ENCODE measurements at regions not wholly inside any gene's neighbourhood (a gene's known extent, or its start where the extent isn't known, plus 50 kb on each side); places are given as distances from the start of the nearest gene placed in this dataset.

- no peak overlapping the region for H3K4me3 Mint-ChIP-seq (ENCODE audit: unreplicated experiment)
- peaks cover 1% of the 10 kb centered on the region for H3K4me1 Mint-ChIP-seq (ENCODE audit: low read depth, unreplicated experiment)
- no peaks in the 10 kb centered on the region for H3K9me3 Mint-ChIP-seq (ENCODE audit: unreplicated experiment)
- H3K36me3 Mint-ChIP-seq (ENCODE audit: unreplicated experiment) = no peaks in the 10 kb centered on the region
- no peak for DNase-seq
- no peak for TF ChIP-seq CTCF (IDR thresholded peaks at IDR 0.05; ENCODE audit: partially characterized antibody, unreplicated experiment)
- no peaks in the 10 kb centered on the region for H3K27me3 Mint-ChIP-seq (ENCODE audit: unreplicated experiment)
- no peak overlapping the region for H3K27ac Mint-ChIP-seq (ENCODE audit: unreplicated experiment)
These were observed 185.2 kb upstream of the DGKB start for GRCh38 chr7:15087771-15088170.

DNA sequence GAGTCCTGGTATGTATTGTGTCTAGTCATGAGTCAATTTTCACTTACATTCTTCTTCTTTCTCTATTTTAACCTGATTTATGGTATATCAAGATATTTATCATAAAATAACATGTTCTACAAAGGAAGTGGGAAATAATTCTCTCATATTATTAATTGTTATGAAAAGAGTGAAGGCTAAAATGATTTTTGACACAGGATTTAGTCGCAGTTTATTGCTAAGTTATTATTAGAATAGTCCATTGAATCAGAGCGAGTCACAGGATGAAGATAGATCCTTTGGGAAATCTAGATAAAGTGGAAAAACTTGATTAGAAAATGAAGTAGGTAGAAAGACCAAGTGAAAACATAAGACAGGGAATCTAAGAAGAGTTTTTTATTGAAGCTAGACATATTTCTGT is 184.3 kb upstream of the DGKB start:
- no peak overlapping the region for H3K4me3 Mint-ChIP-seq (ENCODE audit: unreplicated experiment)
- no peaks in the 10 kb centered on the region for H3K36me3 Mint-ChIP-seq (ENCODE audit: unreplicated experiment)
- DNase-seq = no peak
- TF ChIP-seq CTCF (IDR thresholded peaks at IDR 0.05; ENCODE audit: partially characterized antibody, unreplicated experiment) = no peak
- H3K27me3 Mint-ChIP-seq (ENCODE audit: unreplicated experiment) = no peaks in the 10 kb centered on the region
- H3K4me1 Mint-ChIP-seq (ENCODE audit: low read depth, unreplicated experiment) = peaks cover 1% of the 10 kb centered on the region
- no peaks in the 10 kb centered on the region for H3K9me3 Mint-ChIP-seq (ENCODE audit: unreplicated experiment)
- no peak overlapping the region for H3K27ac Mint-ChIP-seq (ENCODE audit: unreplicated experiment)

DNA sequence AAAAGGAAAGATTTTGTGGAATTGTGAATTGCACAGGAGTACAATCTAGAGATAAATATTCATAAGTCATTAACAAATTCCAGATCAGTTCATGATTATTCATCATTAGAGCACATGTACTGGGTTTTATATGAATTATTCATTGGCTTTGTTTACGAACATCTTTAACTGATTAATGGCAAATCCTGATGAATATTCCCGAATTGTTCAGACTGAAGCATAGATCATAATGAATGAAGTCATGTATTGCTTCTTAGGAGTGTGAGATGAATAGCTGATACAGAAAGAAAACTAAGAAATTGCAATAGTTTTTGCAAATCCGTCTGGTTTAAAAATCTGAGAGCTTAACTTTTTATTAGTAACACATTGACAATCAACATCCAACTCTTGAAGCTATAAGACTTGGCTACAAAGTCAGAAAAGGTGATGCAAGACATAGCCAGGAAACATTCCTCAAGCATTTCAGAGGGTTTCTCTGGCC is 183.6 kb upstream of the DGKB start:
- H3K27ac Mint-ChIP-seq (ENCODE audit: unreplicated experiment) = no peak overlapping the region
- H3K27me3 Mint-ChIP-seq (ENCODE audit: unreplicated experiment) = no peaks in the 10 kb centered on the region
- peaks cover 1% of the 10 kb centered on the region for H3K4me1 Mint-ChIP-seq (ENCODE audit: low read depth, unreplicated experiment)
- no peak for DNase-seq
- no peaks in the 10 kb centered on the region for H3K36me3 Mint-ChIP-seq (ENCODE audit: unreplicated experiment)
- no peak overlapping the region for H3K4me3 Mint-ChIP-seq (ENCODE audit: unreplicated experiment)
- H3K9me3 Mint-ChIP-seq (ENCODE audit: unreplicated experiment) = no peaks in the 10 kb centered on the region
- TF ChIP-seq CTCF (IDR thresholded peaks at IDR 0.05; ENCODE audit: partially characterized antibody, unreplicated experiment) = no peak

DNA sequence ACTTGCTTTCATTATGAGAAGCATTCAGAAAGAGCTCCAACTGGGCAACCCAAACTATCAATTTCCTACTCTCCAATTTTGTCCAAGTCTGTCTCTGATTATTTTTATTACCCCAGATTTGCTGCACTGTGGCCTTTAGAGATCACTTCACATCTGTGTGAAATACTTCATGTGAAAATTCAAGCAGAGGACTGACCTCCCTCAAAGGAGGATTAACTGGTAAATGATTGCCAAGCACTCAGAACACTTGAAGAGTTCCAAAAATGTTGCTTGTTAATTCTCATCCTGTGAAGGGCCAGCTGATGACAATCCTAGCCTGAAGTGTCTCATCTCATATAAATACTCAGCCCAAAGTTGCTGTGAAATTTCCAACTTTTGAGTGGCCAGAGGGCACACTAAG is 182.8 kb upstream of the DGKB start:
- H3K27me3 Mint-ChIP-seq (ENCODE audit: unreplicated experiment) = no peaks in the 10 kb centered on the region
- no peak overlapping the region for H3K4me3 Mint-ChIP-seq (ENCODE audit: unreplicated experiment)
- peaks cover 1% of the 10 kb centered on the region for H3K4me1 Mint-ChIP-seq (ENCODE audit: low read depth, unreplicated experiment)
- no peaks in the 10 kb centered on the region for H3K9me3 Mint-ChIP-seq (ENCODE audit: unreplicated experiment)
- no peak for DNase-seq
- H3K36me3 Mint-ChIP-seq (ENCODE audit: unreplicated experiment) = no peaks in the 10 kb centered on the region
- no peak for TF ChIP-seq CTCF (IDR thresholded peaks at IDR 0.05; ENCODE audit: partially characterized antibody, unreplicated experiment)
- H3K27ac Mint-ChIP-seq (ENCODE audit: unreplicated experiment) = no peak overlapping the region

DNA sequence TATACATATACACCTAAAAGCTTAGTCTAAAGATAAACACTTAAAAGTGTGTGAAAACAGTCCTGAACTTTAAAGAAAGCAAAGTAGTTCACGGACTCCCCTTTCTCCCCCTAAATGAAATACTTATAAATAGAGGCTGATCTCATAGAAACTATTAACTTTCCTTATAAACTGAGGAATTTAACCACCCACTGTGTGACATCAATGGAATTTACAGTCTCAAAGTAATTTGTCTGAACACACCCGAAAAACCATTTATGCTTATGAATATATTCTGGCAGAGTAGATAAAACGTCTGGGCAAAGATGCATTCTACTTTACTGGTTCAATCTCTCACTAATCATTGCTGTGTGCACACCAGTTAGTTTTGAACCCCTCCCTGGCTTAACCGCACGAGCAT is 181.8 kb upstream of the DGKB start:
- H3K27ac Mint-ChIP-seq (ENCODE audit: unreplicated experiment) = no peak overlapping the region
- H3K27me3 Mint-ChIP-seq (ENCODE audit: unreplicated experiment) = no peaks in the 10 kb centered on the region
- H3K4me1 Mint-ChIP-seq (ENCODE audit: low read depth, unreplicated experiment) = peaks cover 1% of the 10 kb centered on the region
- no peak for DNase-seq
- no peaks in the 10 kb centered on the region for H3K9me3 Mint-ChIP-seq (ENCODE audit: unreplicated experiment)
- TF ChIP-seq CTCF (IDR thresholded peaks at IDR 0.05; ENCODE audit: partially characterized antibody, unreplicated experiment) = no peak
- no peaks in the 10 kb centered on the region for H3K36me3 Mint-ChIP-seq (ENCODE audit: unreplicated experiment)
- H3K4me3 Mint-ChIP-seq (ENCODE audit: unreplicated experiment) = no peak overlapping the region

Measured in glutamatergic neuron (in vitro differentiated cells).